NCI-H2029 treated with DMSO at 0.1 percent for 48 hours (cell line): ENCODE measurements at regions not wholly inside any gene's neighbourhood (a gene's known extent, or its start where the extent isn't known, plus 50 kb on each side); places are given as distances from the start of the nearest gene placed in this dataset.
"Not testable (repeated sequence)": the region's sequence is repeated elsewhere in the genome, so short reads cannot be mapped to it uniquely, and the experiment has no call there.

Source experiments
- DNase-seq: peaks from one replicate; lab custom pipeline; 2025; lab: John Stamatoyannopoulos, UW

DNA sequence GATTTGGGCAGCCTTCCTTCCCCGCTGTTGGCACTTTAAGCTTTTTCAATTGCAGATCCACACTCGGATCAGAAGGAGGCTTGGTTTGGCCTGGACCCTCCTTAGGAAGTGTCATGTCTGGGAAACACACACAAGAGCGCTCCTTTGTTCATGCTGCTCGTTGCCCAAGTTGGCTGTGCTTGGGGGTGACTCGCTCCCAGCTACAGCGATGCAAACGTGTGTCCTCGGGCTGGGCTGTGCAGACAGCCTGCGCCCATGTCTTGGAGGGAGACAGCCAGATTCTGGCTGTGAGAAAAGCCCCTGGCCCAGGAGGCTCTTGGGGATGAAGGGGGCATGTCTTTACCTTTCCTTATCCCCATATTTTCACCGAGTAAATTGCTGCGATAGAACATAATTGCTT lies 665.6 kb upstream of the EEF2KMT start:
- no peak for DNase-seq

DNA sequence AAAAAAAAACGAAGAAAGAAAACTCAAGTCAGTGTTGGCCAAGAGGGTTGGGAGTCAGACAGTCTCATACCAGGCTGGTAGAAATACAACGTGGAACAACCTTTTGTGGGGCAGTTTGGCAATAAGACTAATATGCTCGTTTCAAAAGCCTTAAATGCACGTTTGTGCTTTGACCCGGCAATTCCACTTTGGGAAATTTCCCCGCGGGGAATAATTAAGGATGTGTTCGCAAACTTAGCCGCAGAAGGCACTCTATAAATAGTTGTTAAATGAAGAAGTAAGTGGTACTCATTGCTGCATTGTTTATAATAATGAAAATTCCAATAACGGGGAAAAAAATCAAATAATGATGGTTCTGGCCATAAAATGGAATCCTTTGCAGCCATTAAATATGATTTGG lies 664.8 kb upstream of the EEF2KMT start:
- no peak for DNase-seq

GRCh38 chr16:5761592-5761991 lies 664.0 kb upstream of the EEF2KMT start:
- DNase-seq = no peak

- no peak for DNase-seq
Observed at GRCh38 chr16:5758281-5758680, 660.7 kb upstream of the EEF2KMT start.

GRCh38 chr16:5756969-5757368 lies 659.4 kb upstream of the EEF2KMT start:
- DNase-seq = no peak

DNA sequence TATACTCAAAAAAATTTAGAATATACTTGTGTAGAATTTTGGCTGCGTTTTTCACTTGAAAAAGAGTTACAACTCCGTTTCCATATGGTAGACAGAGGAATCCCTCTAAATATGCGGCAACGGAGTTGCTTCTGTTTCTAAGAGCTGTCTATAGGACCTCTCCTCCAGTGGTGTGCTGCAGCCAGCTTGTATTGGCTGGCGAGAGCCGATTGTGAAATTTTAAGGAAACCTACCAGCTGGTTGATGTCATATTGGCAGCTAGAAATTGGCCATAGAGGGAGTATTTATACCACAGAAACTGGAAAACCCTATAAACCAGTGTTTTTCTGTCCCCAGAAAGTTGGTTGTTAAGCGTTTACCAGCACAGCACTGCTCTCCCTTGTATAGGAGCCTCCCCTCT lies 655.8 kb upstream of the EEF2KMT start:
- no peak for DNase-seq

GRCh38 chr16:5751216-5751615 lies 653.6 kb upstream of the EEF2KMT start:
- DNase-seq = no peak

GRCh38 chr16:5750439-5750838 lies 652.8 kb upstream of the EEF2KMT start:
- not testable (repeated sequence) for DNase-seq

GRCh38 chr16:5738586-5738985 lies 641.0 kb upstream of the EEF2KMT start:
- DNase-seq = no peak

- DNase-seq = no peak
Observed at GRCh38 chr16:5736209-5736930, 638.8 kb upstream of the EEF2KMT start.

- no peak for DNase-seq
Observed at GRCh38 chr16:5735444-5735843, 637.8 kb upstream of the EEF2KMT start.

- DNase-seq = no peak
Observed at GRCh38 chr16:5730783-5731182, 633.2 kb upstream of the EEF2KMT start.

DNA sequence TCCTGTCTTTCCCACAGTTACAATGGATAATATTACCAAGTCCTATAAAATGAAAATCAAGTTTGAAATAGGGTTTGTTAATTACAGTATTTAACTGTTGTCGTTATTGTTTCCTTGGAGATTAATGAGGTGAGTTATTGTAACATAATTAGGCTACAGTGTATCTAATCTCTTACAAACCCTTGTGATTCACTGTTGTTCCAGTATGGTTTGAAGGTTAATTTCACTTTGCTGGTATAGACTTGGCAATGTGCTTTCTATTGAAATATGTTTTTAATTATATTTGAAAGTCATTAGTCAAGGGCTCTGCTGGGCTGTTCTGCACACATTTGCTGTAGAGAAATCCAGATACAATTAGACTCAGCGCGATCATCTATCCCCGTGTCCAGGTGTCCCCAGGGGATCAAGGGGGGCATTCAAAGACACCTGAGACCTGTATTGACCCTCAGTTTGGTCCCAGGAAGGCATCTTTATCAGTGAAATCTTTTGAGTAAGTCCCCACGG lies 624.6 kb upstream of the EEF2KMT start:
- DNase-seq = no peak

- no peak for DNase-seq
Observed at GRCh38 chr16:5715155-5715554, 617.6 kb upstream of the EEF2KMT start.

DNA sequence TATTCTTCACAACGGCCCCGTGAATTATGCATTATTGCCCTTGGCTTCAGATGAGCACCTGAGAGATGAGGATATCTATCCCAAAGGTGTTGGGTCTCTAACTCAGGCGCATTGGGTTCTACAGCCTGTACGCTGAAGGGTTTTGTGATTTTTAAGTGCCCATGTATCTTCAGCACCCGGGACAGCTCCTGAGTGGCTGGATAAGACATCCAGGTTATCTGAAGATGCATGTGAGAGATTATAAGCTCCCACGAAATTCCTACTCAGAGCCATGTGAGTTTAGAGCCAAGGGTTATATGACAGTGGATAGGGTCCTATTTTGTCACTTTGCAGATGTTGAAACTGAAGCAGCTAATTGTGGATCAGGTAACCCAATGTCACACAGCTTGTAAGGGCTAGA lies 612.3 kb upstream of the EEF2KMT start:
- no peak for DNase-seq

DNA sequence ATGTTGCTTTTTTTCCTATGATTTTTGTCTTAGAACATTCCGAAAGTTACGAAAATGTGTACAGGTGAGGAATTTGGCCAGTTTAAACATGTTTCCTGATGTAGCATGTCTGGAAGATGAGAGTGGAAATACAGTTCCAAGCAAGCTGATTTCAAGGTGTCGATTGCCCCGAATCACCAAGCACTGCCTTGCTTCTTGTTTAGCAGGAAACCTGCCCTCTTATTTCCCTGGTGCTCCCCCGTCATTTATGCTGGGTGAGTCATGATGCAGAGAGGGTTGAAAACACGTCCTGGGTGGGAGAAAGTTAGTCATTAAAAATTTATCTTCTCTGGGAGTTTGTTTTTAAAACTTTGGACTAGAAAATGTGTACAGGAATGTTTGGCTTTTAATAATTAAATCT lies 608.6 kb upstream of the EEF2KMT start:
- DNase-seq = no peak

DNA sequence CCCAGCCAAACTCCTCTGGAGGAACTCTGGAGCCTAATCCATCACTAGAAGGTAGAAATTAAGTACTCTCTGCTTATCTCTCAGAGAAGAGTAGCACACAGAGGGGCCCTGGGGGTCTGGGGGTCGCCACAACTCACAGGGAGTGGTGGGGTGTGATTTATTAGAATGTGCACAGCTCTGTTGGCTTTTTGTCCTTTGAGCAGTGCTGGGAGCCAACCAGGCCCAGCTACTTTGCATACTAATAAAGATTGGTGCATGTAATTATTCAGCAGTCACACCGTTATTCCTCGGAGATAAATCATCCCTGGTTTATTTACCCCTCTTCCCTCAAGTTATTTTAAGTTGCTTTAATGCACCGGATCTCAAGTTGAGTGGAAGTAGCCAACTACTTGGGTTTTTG lies 606.7 kb upstream of the EEF2KMT start:
- DNase-seq = no peak

DNA sequence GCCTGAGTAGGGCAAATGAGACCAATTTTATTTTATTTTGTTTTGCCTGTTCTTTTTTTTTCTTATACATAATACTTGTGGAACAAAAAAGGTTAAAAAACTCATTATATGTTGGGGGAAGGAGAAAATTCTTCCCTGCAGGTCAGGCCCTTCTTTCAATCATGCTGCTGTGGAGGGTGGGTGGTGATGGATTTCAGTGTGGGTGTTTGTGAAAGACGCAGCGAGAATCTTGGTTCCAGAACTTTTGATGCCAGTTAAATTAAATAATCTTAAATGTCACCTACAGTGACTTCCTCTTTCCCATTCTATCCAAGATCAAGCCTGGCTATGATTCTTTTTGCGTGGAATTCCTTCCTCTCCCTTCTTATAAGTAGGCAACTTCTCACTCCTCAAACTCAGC lies 595.8 kb upstream of the EEF2KMT start:
- no peak for DNase-seq

DNA sequence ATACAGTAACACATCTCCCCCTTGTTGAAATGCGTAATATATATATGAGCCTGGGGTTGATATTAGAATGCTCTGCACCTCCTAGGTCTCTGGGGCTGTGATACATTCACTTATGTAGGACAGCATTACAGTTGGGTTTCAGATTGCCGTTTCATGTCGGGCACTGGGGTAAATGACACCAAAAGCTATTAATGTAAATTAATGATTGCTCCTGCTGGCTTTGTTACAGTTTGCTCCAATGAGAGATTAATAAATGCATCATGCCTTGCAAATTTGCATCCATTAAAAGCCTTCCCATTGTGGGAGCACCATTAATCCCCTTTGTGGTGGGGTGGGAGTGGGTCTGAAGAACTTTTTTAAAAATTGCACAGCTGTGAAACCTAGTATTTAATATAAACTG lies 584.4 kb upstream of the EEF2KMT start:
- no peak for DNase-seq

DNA sequence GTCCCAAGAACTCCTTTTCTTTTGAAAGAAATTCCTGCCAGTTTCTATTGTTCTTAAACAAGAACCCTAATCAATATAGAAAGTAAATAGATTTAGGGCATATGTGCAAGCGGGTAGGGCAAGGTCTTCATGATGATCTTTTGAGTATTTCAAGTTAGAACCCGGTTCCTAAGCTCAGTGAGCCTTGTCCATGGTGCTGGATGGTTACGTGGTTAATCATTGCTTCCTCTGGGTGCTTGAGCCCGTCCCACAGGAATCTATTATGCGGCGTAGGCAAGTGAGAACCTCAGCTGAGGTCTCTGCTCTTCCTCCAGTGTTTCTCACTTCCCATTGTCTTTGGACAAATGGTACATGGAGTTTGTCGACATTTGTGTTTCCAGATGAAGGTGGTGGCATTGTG lies 580.8 kb upstream of the EEF2KMT start:
- no peak for DNase-seq

- no peak for DNase-seq
Observed at GRCh38 chr16:5671421-5671820, 573.8 kb upstream of the EEF2KMT start.

DNA sequence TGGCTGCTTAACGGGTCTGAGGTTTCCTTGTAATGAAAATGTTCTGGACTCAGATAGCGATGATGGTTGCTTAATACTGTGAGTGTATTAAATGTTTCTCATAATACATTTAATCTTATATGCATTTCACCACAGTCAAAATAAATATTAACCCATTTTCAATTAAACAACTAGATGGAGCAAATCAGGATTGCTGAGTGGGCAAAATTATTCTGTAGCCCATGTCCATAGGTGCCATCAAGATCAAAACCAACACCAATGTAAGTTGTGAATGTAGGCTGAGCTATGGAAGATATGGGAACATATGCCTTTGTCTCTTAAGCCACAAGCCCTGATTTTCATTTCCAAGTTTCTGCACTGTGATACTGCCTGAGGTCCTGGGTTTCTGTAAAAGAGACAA lies 572.6 kb upstream of the EEF2KMT start:
- no peak for DNase-seq

DNA sequence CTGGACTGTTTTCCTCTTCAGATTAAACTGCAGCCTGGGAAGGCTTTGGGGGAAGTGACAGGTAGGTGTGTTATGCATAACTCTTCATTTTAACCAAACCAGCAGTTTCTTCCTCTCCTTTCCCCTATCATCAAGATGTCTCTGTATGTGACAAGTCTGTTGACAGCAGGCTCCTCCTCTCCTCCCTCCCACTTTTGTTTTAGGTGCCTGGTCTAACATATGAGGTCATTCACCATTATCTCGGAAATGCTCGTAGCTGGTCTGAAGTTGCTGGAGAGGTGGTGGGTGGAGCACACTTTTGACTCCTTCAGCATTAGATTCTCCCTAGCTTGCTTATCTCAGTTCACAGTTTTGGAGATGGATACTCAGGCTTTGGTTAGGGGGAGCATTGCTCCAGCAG lies 571.0 kb upstream of the EEF2KMT start:
- no peak for DNase-seq

- no peak for DNase-seq
Observed at GRCh38 chr16:5665834-5666233, 568.2 kb upstream of the EEF2KMT start.
